Adipocyte (in vitro differentiated cells): ENCODE measurements at regions not wholly inside any gene's neighbourhood (a gene's known extent, or its start where the extent isn't known, plus 50 kb on each side); places are given as distances from the start of the nearest gene placed in this dataset.
A peak's percentile ranks its signal among the peaks of the same experiment; 100 is the strongest.

ENCODE experiments used
- DNase-seq: peaks from one replicate; pipeline ENCODE4 v3.0.0-alpha.2; 2015; ENCODE audit warnings: low read depth
- H3K27me3 ChIP-seq: replicated peaks from 2 replicates; pipeline ENCODE4 v1.7.0; 2013; ENCODE audit warnings: mild to moderate bottlenecking, low read length, moderate library complexity; ENCODE audit not compliant: control insufficient read depth, insufficient read depth
- H3K36me3 ChIP-seq: 2 replicates; pipeline ENCODE4 v1.7.0; 2013; ENCODE audit warnings: low read length, mild to moderate bottlenecking, moderate library complexity; ENCODE audit not compliant: control insufficient read depth, insufficient read depth, severe bottlenecking
- H3K4me1 ChIP-seq: 2 replicates; pipeline ENCODE4 v1.7.0; 2013; ENCODE audit warnings: mild to moderate bottlenecking, low read length, moderate library complexity; ENCODE audit not compliant: control insufficient read depth, insufficient read depth
- H3K4me3 ChIP-seq: 2 replicates; pipeline ENCODE4 v1.7.0; 2013; ENCODE audit warnings: mild to moderate bottlenecking, low read length, moderate library complexity
- H3K9ac ChIP-seq: 2 replicates; pipeline ENCODE4 v1.7.0; 2013; ENCODE audit warnings: mild to moderate bottlenecking, low read length, moderate library complexity
- H3K9me3 ChIP-seq: 2 replicates; pipeline ENCODE4 v1.7.0; 2013; ENCODE audit warnings: mild to moderate bottlenecking, low read length, moderate library complexity; ENCODE audit not compliant: control insufficient read depth

DNA sequence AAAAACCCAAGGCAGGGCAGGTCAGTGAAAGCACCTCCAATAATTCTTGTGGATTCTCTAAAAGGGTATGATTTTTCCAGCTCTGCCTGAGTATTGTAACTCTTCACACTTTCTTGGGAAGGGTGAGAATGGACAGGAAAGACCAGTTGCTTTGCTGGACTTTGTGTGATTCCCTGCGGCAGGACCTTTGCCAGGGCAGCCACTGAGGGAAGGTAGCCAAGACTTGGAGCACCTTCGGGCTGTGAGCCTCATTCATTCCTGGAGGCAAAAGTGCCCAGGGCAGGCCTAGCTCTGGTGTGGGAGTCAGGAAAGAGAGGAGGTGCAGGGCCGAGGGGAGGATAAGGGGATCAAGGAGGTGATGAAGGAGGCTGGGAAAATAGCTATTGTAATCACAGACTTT is 80.2 kb downstream of the VCPKMT start:
- Histone ChIP-seq H3K4me1 (peaks cover 39% of the 10 kb centered on the region), H3K4me3 (no peak overlapping the region), H3K36me3 (no peaks in the 10 kb centered on the region), H3K27me3 (no peaks in the 10 kb centered on the region), H3K9ac (no peak overlapping the region), H3K9me3 (no peaks in the 10 kb centered on the region)
- no peak for DNase-seq

DNA sequence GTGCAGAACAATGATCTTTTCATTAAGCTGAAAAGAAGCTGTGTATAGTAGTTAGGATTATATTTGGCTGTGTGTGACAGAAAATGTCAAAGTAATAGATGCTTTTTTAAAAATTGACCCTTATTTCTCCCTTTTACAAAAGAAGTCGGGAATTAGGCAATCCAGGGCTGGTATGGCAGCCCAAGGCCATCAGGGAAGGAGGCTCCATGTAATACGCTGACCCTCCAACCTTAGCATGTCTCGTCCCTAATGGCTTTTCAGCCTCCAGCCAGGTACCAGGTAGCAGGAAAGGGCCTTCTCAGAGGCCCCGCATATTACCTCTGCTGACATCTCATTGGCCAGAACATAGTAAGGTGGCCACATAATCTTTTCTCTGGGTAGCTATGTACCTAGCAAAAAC is 79.7 kb downstream of the VCPKMT start:
- H3K36me3 ChIP-seq: no peaks in the 10 kb centered on the region
- no peaks in the 10 kb centered on the region for H3K27me3 ChIP-seq
- DNase-seq: no peak
- H3K4me1 ChIP-seq: peaks cover 37% of the 10 kb centered on the region
- no peaks in the 10 kb centered on the region for H3K9me3 ChIP-seq
- H3K4me3 ChIP-seq: no peak overlapping the region
- no peak overlapping the region for H3K9ac ChIP-seq

DNA sequence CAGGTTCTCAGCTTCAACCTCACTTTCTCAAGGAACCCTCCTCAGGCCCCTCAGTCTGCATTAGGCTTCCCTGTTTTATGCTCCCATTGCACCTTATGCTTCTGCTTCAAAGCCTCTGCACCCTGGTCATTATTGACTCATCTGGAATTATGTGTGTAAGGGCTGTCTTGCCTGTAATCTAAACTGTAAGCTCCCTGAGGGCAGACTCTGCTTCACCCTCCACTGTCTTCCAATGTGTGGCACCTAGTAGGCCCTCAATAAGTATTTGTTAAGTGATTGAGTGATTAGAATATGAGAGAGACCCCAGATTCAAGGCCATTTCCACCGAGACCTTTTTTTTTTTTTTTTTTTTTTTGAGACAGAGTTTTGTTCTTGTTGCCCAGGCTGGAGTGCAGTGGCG is 79.1 kb downstream of the VCPKMT start:
- Histone ChIP-seq H3K9me3 (no peaks in the 10 kb centered on the region), H3K9ac (no peak overlapping the region), H3K27me3 (no peaks in the 10 kb centered on the region), H3K36me3 (no peaks in the 10 kb centered on the region), H3K4me1 (peaks cover 31% of the 10 kb centered on the region), H3K4me3 (no peak overlapping the region)
- DNase-seq: no peak

DNA sequence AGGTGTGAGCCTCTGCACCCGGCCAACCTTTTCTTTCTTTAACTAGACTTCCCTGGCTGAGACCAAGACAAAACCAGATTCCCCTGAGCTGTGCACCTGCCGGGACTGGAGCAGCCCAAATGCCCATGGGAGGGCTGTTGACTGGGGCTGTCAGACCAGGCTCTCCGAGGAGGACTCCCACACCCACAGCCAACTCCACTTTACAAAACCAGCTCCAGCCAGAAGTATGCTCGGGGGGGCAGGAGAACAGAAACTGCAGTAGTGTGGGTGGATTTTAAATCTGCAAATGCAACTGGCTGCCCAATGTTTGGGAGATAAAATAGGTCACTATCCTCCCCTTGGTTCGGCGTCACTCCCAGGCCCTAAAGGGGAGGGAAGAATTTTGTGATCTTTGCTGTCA is 78.5 kb downstream of the VCPKMT start:
- Histone ChIP-seq H3K27me3 (no peaks in the 10 kb centered on the region), H3K4me1 (peaks cover 29% of the 10 kb centered on the region), H3K36me3 (no peaks in the 10 kb centered on the region), H3K9ac (no peak overlapping the region), H3K9me3 (no peaks in the 10 kb centered on the region), H3K4me3 (no peak overlapping the region)
- no peak for DNase-seq

- H3K36me3 ChIP-seq: no peaks in the 10 kb centered on the region
- H3K4me1 ChIP-seq: peaks cover 29% of the 10 kb centered on the region
- DNase-seq: peak; percentile 65
- no peak overlapping the region for H3K9ac ChIP-seq
- H3K27me3 ChIP-seq: no peaks in the 10 kb centered on the region
- no peak overlapping the region for H3K4me3 ChIP-seq
- no peaks in the 10 kb centered on the region for H3K9me3 ChIP-seq
Measured at GRCh38 chr14:50038398-50039119, 77.8 kb downstream of the VCPKMT start.

GRCh38 chr14:50039120-50039517 is 77.3 kb downstream of the VCPKMT start:
- peak overlapping the region; percentile 10 for H3K4me3 ChIP-seq
- no peak for DNase-seq
- H3K27me3 ChIP-seq: no peaks in the 10 kb centered on the region
- H3K4me1 ChIP-seq: peaks cover 34% of the 10 kb centered on the region
- no peak overlapping the region for H3K9ac ChIP-seq
- no peaks in the 10 kb centered on the region for H3K9me3 ChIP-seq
- H3K36me3 ChIP-seq: no peaks in the 10 kb centered on the region

DNA sequence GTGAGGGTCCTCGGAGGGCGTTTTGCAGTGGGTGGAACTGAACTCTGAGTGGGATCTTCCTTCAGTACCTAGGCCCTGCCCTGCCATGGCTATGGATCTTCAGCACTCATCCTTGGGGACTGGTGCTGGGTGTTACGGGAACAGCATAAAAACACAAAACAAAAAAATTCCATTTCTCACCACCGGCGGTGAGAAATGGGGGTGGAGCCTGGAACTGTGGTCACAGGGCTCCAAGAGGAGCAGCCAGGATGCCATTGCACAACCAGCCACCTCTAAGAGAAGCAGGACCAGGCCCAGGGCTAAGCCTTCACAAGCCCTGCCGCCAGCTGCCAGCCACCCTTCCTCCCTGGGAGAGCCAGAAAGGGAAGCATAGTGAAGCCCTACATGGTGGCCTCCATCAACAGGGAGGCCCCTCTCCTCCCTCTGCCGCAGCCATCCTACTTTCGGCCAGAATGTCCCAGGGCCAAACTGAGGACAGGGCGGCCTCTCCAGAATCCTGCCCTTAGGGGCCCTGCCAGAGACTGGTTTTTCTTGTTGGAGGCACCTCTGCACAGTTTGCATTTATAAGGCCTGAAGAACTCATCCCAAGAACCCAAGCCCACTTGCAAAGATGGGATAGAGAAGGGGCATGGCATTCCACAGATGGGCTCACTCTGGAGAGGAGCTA is 76.5 kb downstream of the VCPKMT start:
- H3K9ac ChIP-seq: no peak overlapping the region
- H3K9me3 ChIP-seq: no peaks in the 10 kb centered on the region
- no peaks in the 10 kb centered on the region for H3K27me3 ChIP-seq
- H3K4me3 ChIP-seq: peak overlapping the region; percentile 2
- no peak for DNase-seq
- H3K36me3 ChIP-seq: no peaks in the 10 kb centered on the region
- peaks cover 41% of the 10 kb centered on the region for H3K4me1 ChIP-seq

GRCh38 chr14:50040401-50040775 is 76.0 kb downstream of the VCPKMT start:
- Histone ChIP-seq H3K9me3 (no peaks in the 10 kb centered on the region), H3K36me3 (no peaks in the 10 kb centered on the region), H3K27me3 (no peaks in the 10 kb centered on the region), H3K4me3 (peak overlapping the region; percentile 2), H3K4me1 (peaks cover 47% of the 10 kb centered on the region), H3K9ac (no peak overlapping the region)
- peak; percentile 38 for DNase-seq

- Histone ChIP-seq H3K4me1 (peaks cover 49% of the 10 kb centered on the region), H3K9ac (no peak overlapping the region), H3K9me3 (no peaks in the 10 kb centered on the region), H3K4me3 (no peak overlapping the region), H3K36me3 (no peaks in the 10 kb centered on the region), H3K27me3 (no peaks in the 10 kb centered on the region)
- no peak for DNase-seq
Measured at GRCh38 chr14:50040895-50041465, 75.4 kb downstream of the VCPKMT start.

- no peak overlapping the region for H3K4me3 ChIP-seq
- H3K9ac ChIP-seq: no peak overlapping the region
- H3K9me3 ChIP-seq: no peaks in the 10 kb centered on the region
- DNase-seq: no peak
- no peaks in the 10 kb centered on the region for H3K27me3 ChIP-seq
- peaks cover 49% of the 10 kb centered on the region for H3K4me1 ChIP-seq
- H3K36me3 ChIP-seq: no peaks in the 10 kb centered on the region
Measured at GRCh38 chr14:50041980-50042379, 74.4 kb downstream of the VCPKMT start.

DNA sequence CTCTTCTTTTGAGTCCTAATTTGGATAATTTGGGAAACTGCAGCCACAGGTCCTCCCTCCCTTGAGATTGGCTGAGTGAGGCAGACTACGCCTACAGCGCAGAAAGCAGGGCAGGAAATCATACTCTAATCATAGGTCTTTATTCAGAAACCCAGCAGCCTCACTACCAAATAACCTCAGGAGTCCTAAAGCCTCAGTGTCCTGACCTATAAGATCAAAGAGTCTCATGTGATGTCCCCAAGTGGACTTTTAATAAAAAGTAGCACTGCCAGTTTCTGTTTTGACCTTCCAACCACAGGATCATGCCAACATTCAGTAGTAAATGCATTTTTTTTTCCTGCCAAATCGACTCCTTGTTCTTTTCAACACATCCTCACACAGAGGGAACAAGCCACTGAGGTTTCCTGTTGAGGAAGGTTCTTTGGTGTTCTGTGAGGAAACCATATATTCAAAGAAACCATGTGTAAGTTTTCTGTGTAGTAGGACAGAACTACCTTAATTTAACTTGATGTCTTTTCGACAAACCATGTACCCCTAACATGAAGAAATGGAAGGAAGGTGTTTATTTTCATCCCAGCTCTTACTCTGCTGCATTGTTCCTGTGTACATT is 72.2 kb downstream of the VCPKMT start:
- no peaks in the 10 kb centered on the region for H3K9me3 ChIP-seq
- peak overlapping the region; percentile 44 for H3K9ac ChIP-seq
- peaks cover 40% of the 10 kb centered on the region for H3K4me1 ChIP-seq
- peak overlapping the region; percentile 27 for H3K4me3 ChIP-seq
- no peaks in the 10 kb centered on the region for H3K27me3 ChIP-seq
- no peak for DNase-seq
- H3K36me3 ChIP-seq: no peaks in the 10 kb centered on the region
